GM18907 (cell line): ENCODE measurements at regions not wholly inside any gene's neighbourhood (a gene's known extent, or its start where the extent isn't known, plus 50 kb on each side); places are given as distances from the start of the nearest gene placed in this dataset.
"Not testable (repeated sequence)": the region's sequence is repeated elsewhere in the genome, so short reads cannot be mapped to it uniquely, and the experiment has no call there.

Experiments
- ATAC-seq: cut with Tn5 transposase; IDR thresholded peaks from one replicate; pipeline ENCODE4 v1.9.1; 2021; ENCODE audit warnings: mild to moderate bottlenecking, moderate library complexity; ENCODE audit not compliant: unreplicated experiment

- no peak for ATAC-seq
These were observed 278.7 kb upstream of the SATB1 start for GRCh38 chr3:18703798-18704197.

- ATAC-seq, result not testable (repeated sequence)
These were observed 268.6 kb upstream of the SATB1 start for GRCh38 chr3:18693588-18694329.

- ATAC-seq, result no peak
These were observed 262.1 kb upstream of the SATB1 start for GRCh38 chr3:18687286-18687685.

- no peak for ATAC-seq
These were observed 258.8 kb upstream of the SATB1 start for GRCh38 chr3:18683900-18684299.

GRCh38 chr3:18681818-18682345 lies 256.7 kb upstream of the SATB1 start:
- ATAC-seq, result no peak

- ATAC-seq, result no peak
These were observed 255.6 kb upstream of the SATB1 start for GRCh38 chr3:18680758-18681157.

- no peak for ATAC-seq
These were observed 254.1 kb upstream of the SATB1 start for GRCh38 chr3:18679238-18679637.

- ATAC-seq, result no peak
These were observed 250.1 kb upstream of the SATB1 start for GRCh38 chr3:18675197-18675596.

- ATAC-seq, result no peak
These were observed 247.4 kb upstream of the SATB1 start for GRCh38 chr3:18672561-18672960.

GRCh38 chr3:18670759-18671158 lies 245.6 kb upstream of the SATB1 start:
- ATAC-seq, result no peak

GRCh38 chr3:18669374-18669773 lies 244.2 kb upstream of the SATB1 start:
- no peak for ATAC-seq

GRCh38 chr3:18667552-18667951 lies 242.4 kb upstream of the SATB1 start:
- no peak for ATAC-seq

GRCh38 chr3:18666655-18667054 lies 241.5 kb upstream of the SATB1 start:
- no peak for ATAC-seq

- ATAC-seq, result no peak
These were observed 234.9 kb upstream of the SATB1 start for GRCh38 chr3:18660059-18660458.

GRCh38 chr3:18657858-18658820 lies 233.0 kb upstream of the SATB1 start:
- no peak for ATAC-seq

- no peak for ATAC-seq
These were observed 231.7 kb upstream of the SATB1 start for GRCh38 chr3:18656866-18657265.

- no peak for ATAC-seq
These were observed 231.3 kb upstream of the SATB1 start for GRCh38 chr3:18656410-18656809.

GRCh38 chr3:18655827-18656226 lies 230.7 kb upstream of the SATB1 start:
- ATAC-seq, result no peak

GRCh38 chr3:18652781-18653180 lies 227.6 kb upstream of the SATB1 start:
- ATAC-seq, result no peak

GRCh38 chr3:18650731-18651130 lies 225.6 kb upstream of the SATB1 start:
- no peak for ATAC-seq

GRCh38 chr3:18649666-18650363 lies 224.7 kb upstream of the SATB1 start:
- peak; percentile 93 for ATAC-seq
